Mucosa of gallbladder (tissue), 1 donor: ENCODE measurements at regions not wholly inside any gene's neighbourhood (a gene's known extent, or its start where the extent isn't known, plus 50 kb on each side); places are given as distances from the start of the nearest gene placed in this dataset.
A peak's percentile ranks its signal among the peaks of the same experiment; 100 is the strongest.

Experiments used
- DNase-seq: peaks from one replicate; pipeline ENCODE4 v3.0.0-alpha.2; 2020; ENCODE audit warnings: low spot score
- donor health status: DM: no; HTN: no; CAD: no.

DNA sequence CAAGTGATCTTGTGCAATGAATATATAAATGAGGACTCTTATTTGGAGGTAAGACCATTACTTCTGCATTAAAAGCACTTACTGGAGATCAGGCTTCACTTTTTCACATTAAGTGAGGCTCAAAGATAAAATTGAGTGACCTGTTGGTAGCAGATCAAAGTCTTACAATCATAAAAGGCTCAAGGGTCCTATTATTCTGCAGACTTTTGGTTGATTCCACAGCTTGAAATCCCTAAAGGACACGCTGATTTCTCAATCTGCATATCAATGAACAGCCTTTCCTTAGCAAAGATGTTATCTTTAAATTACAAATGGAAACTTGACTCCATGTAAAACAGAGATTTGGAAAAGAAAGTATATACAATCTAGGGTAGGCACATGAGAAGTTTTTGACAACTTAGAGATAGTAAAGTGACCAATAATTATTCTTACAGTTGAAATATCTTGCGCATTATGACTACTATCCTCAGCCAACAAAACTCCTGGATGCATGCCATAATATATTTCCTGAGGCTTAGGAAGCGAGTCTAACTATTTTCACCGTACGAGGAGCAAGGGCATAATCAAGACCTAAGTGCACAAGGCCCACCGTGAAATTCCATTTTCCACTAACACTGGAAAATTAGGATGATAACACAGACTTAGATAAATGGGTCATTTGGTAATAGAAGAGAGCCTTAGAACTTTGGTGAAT lies 640.7 kb downstream of the LIG4 start:
- DNase-seq, result no peak

DNA sequence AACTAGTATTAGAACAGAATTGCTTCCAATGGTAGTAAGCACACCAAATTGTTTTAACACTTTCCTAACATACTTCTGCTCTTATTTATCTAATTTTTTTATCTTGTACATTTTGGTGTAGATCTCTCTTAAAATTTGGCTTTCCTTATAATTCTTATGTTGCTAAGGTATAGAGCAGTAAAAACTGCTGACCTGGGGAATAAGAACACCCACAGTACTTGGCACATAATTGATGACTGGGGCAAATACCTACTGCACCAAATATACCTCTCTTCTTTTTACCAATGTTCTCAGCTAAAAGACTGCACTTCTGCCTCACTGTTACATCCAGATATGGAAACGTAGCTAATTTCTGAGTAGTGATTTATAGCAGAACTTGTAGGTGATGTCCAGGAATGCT lies 642.2 kb downstream of the LIG4 start:
- DNase-seq, result no peak

DNA sequence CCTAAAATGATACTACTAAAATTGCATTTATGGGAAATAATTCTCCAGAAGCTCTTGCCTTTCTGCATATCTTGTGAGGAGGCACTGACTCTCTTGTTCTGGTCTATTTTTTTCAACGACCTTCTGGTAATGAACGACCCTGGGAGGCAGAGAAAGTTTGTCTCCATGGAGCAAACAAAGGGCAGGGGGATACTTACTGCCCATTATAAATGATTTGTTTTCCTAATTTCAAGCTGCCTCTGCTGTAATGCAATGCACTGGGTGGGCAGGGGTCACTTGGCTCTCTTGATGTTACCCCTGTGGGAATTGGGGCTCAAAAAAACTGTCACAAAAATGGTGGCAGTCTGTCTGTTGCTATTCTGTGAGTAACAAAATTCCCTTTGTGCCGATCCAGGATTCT lies 643.2 kb downstream of the LIG4 start:
- DNase-seq, result no peak

DNA sequence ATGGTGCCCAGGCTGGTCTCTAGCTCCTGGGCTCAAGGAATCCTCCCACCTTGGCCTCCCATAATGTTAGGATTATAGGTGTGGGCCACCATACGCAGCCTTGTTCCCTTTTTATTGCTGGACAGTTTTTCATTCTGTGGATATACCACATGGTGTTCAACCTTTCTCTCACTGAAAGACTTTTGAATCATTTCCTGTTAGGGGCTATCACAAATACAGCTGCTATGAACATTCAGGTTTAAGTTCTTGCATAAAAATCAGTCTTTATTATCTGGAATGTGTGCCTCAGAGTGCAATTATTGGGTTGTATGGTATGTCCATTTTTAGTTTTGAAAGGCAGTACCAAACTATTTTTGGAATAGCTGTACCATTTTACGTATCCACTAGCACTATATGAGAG lies 647.2 kb downstream of the LIG4 start:
- no peak for DNase-seq

DNA sequence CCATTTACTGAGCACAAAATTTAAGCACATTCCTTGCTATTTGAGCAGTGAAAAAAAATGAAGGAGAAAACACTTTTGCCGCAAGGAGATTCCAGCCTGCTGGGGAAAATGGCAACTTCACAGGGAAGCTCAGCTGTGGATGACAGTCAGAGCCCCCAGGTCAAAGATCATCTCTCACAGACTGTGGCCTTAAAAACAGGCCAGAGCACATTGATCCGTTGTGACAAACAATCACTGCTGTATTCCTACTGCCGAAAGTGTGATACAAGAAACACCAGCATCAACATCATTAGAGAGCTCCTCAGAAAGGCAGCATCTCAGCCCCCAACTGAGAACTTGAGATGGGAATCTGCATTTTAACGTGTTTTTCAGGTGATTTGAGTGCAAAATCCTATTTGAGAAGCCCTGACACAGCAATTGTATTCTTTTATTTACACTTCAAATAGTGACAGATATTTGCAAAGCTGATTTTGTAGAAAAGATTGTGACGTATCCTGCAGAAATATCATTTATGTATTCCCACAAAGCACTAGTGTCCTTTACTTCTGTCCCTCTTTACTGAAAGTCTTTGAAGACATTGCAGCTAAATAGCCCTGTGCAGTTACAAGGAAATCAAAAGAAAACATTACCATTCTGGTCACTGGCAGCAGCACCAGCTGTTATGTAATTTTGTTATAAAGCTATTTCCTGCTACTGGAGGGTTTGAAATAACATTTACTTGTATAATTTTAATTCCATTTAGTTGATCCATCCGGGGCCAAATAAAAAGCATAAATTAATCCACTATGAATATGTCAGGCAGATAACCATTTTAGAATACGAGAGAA lies 652.0 kb downstream of the LIG4 start:
- no peak for DNase-seq

DNA sequence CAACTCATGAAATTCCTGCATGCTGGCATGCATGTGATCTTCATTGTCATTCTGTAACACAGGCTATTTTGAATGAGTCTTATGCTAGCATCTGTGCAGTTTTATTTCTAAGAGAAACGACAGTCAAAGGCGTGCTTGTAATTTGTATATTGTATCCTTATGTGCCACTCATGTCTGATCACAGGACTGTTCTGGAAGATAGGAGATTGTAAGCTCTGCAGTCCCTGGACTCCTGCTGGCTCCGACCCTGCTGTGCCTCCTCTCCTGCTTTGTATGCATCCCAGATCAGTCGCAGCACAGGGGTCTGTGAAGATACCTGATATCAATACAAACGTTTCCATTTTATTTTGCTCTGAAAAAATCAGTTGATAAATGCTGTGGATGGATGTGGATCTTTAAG lies 653.1 kb downstream of the LIG4 start:
- no peak for DNase-seq

DNA sequence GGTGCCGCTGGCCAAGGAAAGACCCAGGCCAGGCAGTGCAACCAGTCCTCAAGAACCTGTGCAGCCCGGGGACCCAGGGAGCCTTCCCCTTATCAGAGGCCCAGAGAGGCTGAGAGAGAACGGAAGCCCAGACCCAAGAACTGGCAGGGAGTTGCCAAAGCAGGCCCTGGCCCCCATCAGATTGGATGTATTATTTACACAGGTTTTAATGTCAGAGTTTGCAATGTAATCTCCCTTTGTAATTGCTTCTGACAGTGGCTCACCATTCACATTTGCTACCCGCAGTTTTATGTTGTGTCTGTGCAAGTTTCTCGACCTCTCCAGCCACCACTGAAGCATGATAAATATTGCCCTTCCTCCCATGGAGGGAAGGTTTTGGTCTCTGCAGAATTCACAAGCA lies 660.9 kb downstream of the LIG4 start:
- no peak for DNase-seq

DNA sequence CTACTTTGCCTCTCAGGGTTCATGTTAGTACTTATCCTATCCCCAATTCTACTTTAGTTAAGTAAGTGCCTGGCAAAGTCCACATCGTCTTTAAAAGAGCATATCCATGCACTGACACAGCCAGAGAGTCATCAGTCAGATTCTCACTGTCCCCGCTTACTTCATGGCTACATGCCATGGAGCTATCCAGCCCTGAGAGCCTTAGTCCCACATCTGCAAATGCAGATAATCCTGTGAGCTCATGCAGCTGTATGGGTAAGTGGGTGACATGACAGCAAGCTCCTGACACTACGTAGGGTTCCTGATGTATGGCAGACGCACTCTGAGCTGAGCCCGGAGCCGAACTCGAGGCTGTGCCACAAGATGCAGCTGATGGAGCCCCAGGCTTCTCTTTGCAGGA lies 661.5 kb downstream of the LIG4 start:
- no peak for DNase-seq

DNA sequence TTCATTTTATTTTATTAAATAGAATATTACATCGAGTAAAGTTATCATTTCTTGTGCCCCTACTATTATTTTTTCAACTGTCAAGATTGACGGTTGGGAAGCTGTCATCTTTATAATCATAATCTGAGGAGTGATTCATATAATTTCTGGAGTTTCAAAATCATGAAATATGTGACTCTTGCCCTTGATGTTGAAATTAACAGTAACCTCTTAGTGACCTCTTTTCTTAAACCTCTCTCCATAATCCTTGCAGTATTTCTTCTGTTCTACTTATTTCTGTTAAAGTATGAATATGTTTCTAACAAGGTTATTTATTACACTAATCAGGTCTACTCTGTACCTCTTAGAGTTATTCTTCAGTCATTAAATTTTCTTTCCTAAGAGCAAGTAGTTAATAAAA lies 663.8 kb downstream of the LIG4 start:
- no peak for DNase-seq

DNA sequence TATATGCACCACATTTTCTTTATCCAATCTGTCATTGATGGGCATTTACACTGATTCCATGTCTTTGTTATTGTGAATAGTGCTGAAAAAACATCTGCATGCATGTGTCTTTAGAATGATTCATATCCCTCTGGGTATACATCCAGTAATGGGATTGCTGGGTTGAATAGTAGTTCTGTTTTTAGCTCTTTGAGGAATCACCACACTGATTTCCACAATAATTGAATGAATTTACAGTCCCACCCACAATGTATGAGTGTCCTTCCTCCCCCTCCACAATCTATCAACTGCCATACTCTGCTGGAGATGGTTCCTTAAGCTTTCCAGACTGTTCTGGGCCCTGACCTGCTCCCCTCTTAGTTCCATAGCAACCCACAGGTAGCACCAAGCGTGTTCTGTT lies 667.0 kb downstream of the LIG4 start:
- DNase-seq, result no peak

DNA sequence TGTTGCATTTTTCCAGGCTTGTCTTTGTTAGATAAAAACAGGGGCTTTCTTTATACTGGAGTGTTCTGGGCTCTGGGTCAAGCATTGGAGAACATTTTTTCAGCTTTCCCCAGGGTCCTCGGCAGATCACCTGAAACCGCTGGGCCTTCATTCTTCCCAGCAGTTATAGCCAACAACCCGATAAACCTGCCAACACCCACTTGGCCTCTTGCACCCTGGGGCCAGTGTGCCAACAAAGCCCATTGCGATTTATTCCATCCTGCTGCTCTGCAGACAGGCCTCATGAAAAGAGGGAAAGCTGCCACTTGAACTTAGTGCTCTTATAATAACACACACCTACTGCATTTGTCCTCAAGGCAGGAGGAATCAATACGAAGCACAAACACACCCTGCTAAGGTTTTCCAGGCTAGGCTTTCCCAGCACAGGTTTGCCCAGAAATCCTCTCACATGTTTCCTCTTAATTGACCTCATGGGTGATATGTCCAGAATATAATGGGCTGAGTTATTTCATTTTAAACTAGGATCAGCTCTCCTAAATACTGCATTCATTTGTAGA lies 669.3 kb downstream of the LIG4 start:
- peak; percentile 64 for DNase-seq

DNA sequence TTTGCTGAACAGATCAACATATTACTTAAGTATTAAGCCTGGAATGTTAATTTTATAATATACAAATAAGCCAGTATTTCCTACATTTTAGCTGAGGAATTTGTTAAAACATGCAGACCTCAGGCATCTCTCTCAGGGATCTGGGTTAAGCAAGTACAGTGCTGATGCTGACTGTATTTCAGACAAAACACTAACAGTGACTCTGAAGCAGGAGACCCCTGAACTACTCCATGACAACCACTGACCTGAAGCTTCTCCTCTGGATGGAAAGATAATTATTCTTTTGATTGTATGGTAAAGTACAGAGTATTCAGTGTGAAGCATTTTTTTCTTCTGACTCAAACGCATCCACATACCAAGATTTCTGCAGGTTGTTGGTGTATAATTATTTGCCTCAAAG lies 680.8 kb downstream of the LIG4 start:
- DNase-seq, result no peak

DNA sequence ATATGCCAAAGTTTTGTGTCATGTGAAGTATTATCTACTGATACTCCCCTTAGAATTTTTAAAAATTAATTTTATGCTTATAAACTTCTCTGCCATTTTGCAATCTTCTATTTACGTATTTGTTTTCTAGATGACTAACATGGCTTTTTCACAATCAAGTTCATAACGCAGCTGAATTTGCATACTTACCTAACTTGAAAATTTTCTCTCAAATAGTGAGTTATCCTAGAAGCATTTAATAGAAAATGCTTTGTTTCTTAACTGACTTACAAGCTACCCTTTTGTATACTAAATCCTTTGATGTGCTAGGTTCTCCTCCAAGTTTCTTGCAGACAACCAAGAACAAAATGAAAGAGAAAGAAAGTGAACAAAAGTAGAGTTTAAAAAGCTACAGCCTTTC lies 683.5 kb downstream of the LIG4 start:
- DNase-seq, result no peak

DNA sequence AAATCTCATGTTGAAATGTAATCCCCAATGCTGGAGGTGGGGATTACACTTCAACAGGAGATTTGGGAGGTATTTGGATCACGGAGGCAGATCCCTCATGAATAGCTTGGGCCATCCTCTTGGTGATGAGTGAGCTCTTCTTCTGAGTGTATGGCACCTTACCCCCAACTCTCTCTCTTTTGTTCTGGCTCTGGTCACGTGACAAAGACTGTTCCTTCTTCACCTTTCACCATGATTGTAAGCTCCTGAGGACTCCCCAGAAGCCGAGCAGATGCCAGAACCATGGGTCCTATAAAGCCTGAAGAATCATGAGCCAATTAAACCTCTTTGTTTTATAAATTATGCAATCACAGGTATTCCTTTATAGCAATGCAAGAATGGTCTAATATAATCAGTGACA lies 684.2 kb downstream of the LIG4 start:
- DNase-seq, result no peak

DNA sequence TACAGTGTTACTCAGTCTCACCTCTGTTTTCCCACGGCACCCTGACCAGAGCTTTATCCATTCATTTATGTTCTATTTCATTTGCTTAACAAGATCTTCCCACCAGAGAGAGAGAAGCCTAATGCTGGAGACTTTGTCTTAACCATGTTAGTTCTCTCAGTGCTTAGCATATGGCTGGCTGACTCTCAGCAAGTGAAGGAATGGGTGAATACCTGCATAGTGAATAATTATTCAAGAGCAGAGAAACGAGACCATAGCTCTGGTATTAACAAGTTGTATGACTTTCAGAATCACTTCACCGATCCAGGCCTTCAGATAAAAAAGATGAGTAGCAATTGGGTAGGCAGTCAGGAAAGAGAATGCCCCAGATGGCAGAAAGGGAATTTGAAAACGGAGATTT lies 686.3 kb downstream of the LIG4 start:
- DNase-seq, result no peak

DNA sequence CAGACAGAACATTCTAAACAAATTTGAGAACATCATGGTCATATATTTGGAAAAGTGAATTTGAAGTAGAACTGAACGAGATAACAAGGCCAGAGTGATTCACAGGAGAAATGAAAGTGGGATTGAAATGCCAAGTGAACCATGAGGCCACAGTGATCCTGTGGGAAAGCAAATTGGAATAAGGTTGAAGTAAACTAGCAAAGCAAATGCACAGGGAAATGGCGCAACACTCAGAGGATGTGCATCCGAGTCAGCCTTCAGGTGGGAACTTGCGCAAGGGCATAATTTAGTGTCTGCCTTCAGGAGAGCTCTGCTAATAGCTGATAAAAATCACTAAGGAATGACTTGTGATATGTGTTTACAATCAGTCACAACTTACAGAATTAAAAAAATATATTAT lies 696.6 kb downstream of the LIG4 start:
- no peak for DNase-seq

DNA sequence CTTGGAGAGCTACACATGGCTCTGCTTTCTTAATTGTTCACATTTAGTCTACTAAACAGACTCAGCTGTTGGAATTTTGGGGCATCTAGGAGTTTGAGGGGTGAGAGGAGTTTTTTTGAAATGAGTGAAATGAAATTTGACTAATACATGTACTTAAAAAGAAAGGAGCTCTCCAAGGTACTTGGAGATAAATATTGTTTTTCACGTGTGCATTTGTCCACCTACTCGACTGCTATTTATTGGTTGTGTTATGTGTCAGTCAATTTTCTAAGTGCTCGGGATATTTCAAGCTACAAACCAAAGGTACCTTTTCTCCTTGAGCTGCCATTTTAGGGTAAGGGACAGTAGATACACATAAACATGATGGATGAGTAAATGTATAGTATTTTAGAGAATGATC lies 697.0 kb downstream of the LIG4 start:
- no peak for DNase-seq

DNA sequence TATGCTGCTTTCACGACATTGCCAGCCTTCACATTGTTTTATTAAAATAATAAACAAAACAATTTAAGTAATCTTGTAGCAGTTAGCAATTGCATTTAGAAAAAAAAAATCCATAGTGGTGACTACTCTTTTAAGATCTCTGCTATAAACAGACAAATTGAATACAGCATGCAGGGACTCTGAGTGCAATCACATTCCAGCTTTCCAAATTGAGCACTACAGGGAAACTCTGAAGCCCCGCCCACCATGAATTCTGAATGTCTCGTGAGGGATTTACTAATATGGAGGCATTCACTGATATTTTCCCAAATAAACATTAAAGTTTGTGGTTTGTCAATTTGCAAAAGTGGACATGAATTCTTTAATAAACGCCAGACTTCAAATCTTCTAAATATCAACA lies 698.8 kb downstream of the LIG4 start:
- no peak for DNase-seq

DNA sequence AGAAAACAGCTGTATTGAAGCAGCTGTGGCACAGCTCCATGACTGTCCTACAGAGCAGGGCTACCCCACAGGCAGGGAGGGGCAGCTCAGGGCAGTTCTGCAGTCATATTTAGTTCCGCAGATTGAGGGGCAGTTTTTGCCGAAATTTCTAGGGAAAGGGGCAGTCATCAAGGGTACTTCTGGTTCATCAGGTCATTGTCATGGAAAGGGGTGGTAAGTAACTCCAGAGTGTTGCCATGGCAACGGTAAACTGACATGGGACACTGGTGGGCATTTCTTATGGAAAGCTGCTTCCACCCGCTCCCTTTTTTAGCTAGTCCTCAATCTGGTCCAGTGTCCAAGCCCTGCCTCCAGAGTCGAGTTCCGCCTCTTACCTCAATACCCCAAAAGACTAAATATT lies 702.8 kb downstream of the LIG4 start:
- no peak for DNase-seq

DNA sequence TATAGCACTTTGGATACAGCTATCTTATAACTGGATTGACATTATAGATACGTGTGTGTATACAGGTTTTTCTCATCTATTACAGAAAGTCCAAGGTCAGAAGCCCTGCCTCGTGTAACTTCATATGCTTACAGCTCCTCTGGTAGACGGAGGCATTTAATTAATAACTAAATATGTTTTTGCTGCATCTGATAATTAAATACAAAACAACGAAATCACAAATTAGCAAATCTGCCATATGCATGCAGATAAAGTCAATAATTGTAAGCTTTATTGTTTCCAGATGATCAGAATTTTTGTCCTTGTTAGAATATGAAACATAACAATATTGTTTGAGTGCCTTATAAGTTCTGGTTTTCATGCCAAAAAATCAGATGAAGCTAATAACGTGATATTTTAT lies 717.7 kb downstream of the LIG4 start:
- no peak for DNase-seq

DNA sequence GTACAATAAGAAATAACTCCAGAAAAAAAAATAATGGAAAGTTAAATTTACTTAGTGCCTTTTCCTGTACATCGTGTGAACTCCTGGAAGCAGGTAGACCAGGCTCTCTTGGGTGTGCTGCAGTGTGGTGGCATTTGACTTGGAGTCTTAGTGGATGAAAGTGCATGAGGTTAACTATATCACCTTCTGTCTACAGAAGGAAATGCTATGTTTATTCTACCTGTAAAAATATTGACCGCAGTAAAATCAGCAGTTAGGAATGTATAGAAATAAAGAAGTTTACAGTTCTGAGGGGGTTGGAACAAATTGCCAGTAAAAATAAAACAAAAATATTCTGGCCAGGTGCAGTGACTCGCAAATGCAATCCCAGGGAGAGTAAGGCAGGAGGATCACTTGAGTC lies 722.1 kb downstream of the LIG4 start:
- DNase-seq, result no peak

DNA sequence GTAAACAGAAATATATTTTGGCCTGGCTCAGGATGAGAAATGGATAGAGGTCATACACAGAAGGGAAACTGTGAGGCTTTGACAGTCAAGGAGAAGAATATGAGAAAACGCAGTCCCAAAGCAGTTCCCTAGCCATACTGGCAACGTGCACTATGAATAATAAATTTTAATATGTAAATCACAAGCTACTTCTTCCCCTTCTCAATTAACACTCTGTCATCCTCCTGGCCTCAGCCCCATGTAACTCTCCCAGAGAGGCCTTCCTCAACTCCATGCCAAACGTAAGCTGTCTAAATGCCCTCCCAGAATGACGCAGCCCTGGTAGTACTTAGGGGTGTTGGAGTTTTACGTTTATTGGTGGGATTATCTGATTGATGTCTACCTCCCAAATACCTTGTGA lies 732.6 kb downstream of the LIG4 start:
- DNase-seq, result no peak

DNA sequence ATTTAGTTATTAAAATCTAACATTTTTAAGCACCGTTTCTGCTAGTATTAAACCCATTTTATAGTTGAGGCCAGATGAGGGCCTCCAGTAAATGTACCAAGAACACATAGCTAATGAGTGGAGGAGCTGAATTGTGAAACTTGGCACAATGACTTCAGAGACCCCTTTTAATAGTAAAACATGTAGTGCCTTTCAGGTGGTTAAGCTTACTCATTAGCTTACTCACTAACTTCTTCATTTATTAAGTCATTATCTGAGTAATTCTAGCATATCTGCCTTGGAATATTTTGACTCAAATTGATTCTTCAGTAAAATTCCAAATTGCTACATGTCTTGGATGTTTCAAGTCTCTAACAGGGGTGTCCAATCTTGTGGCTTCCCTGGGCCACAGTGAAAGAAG lies 735.2 kb downstream of the LIG4 start:
- DNase-seq, result no peak
